Mononuclear cell (primary cell): ENCODE measurements at regions not wholly inside any gene's neighbourhood (a gene's known extent, or its start where the extent isn't known, plus 50 kb on each side); places are given as distances from the start of the nearest gene placed in this dataset.

Experiments used
- H3K27me3 ChIP-seq: 2 replicates; pipeline ENCODE4 v1.6.0; 2011; ENCODE audit warnings: low read length, control low read depth; ENCODE audit not compliant: insufficient read depth
- H3K4me1 ChIP-seq: 2 replicates; pipeline ENCODE4 v1.5.1; 2011; ENCODE audit warnings: mild to moderate bottlenecking, low read length, control low read depth; ENCODE audit not compliant: insufficient read depth
- H3K4me3 ChIP-seq: 2 replicates; pipeline ENCODE4 v1.5.1; 2011; ENCODE audit warnings: mild to moderate bottlenecking, low read length, moderate library complexity
- H3K9me3 ChIP-seq: 2 replicates; pipeline ENCODE4 v1.5.1; 2011; ENCODE audit warnings: low read depth, mild to moderate bottlenecking, control low read depth, low read length

DNA sequence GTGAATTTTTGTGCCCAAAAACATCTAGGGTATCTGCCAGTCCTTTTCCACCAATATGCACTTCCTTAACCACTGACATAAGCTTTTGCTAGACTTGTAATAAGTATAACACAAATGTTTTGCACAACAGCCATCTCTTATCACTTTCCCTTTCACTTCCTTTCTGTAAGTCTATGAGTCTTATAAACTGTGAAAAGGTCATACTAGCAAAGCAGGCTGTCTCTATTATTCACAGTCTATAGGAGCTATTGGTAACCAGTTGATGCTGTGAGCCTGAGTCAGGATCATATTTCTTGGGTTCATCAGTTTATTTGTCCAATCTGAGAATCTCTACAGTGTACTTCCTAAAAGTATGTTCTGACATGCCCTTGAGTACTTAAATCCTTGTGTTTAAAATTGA lies 172.6 kb downstream of the CHRM3 start:
- Histone ChIP-seq H3K27me3 (no peaks in the 10 kb centered on the region), H3K4me3 (no peak overlapping the region), H3K9me3 (no peaks in the 10 kb centered on the region), H3K4me1 (no peaks in the 10 kb centered on the region)

DNA sequence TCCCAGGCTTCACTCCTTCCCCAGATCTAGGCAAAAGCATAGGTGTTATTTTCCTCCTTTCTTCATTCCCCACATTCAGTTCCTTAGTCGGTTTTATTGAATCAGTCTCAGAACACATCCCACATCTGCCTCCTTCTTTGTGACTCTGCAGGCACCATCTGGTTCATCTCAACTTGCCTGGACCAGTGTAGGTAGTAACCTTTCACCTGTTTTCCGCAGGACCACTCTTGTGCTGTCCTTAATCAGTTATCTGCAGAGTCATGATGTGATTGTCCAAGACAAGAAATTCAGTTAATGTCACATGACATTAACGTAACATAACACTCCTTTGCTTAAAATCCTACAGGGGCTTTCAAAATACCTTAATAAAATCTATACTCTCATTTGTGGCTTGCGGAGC lies 174.6 kb downstream of the CHRM3 start:
- Histone ChIP-seq H3K4me3 (no peak overlapping the region), H3K4me1 (no peaks in the 10 kb centered on the region), H3K9me3 (no peaks in the 10 kb centered on the region), H3K27me3 (no peaks in the 10 kb centered on the region)

DNA sequence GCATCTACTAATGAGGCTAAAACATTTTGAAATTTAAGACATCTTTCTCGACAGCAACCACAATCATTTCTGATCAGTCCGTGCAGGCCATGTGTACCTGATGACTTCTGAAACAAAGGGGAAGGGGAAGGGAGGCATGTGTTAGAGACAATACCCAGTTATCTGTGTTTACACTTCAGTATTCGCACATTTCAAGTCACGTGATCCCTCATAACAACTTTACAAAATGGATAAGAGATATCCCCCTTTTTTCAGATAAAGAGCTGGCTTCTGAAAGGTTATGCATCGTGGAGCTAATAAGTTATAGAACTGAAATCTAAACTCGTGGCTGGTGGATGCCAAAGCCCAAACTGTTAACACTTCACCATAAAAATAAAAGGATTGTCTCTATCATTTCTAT lies 175.7 kb downstream of the CHRM3 start:
- Histone ChIP-seq H3K27me3 (no peaks in the 10 kb centered on the region), H3K4me3 (no peak overlapping the region), H3K4me1 (no peaks in the 10 kb centered on the region), H3K9me3 (no peaks in the 10 kb centered on the region)

DNA sequence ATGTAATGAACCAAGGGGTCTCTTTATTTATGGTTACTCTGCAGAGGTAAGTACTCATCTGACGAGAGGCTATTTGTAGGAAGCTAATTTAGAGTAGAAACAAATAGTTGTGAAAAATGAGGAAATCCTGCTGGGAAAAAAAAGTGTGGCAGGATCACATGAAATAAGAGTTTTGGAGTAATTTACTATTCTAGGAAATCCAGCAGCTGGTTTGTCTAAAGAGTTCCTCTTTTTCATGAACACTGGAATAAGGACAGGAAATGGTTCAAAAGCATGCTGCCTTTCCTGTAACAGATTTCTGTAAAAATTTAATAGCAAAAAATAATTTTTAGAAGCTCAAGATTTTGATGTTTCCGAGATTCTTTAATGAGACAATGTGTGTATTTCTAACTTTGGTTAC lies 177.3 kb downstream of the CHRM3 start:
- H3K4me1 ChIP-seq = no peaks in the 10 kb centered on the region
- no peak overlapping the region for H3K4me3 ChIP-seq
- H3K9me3 ChIP-seq = no peaks in the 10 kb centered on the region
- H3K27me3 ChIP-seq = no peaks in the 10 kb centered on the region

DNA sequence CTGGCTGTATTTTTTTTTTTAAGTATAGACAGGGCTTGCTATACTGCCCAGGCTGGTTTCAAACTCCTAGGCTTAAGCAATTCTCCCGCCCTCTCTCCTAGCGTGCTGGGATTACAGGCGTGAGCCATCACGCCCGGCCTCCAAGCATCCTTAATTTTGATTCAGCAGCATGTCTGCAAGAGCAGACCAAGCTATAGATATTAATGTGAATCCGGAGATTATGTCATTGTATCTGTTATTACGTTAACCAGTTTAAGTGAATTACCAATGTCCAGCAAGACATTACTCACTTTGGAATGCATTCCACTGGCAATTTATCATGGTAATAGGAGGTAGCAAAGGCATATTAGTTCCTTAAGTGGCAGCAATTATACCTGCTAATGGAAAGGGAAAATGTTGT lies 179.7 kb downstream of the CHRM3 start:
- H3K4me1 ChIP-seq = no peaks in the 10 kb centered on the region
- no peaks in the 10 kb centered on the region for H3K9me3 ChIP-seq
- H3K4me3 ChIP-seq = no peak overlapping the region
- H3K27me3 ChIP-seq = no peaks in the 10 kb centered on the region

DNA sequence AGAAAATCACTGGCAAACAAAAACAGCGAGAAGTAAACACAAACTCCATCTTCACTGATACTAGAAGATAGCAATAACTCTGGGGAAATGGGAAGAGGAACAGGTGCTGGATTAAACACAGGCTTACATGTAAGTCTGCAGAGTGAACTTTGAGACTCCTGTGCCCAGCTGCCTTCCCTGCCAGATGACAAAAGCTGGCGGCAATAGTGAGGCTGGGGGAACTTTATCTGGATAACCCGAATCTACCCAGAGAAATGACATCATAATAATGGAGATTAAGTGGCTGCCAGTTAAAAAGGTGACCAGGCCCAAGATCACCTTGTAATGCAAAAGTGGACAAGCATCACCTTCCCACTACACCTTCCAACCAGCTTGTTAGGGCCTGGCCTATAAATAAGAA lies 184.5 kb downstream of the CHRM3 start:
- Histone ChIP-seq H3K9me3 (no peaks in the 10 kb centered on the region), H3K27me3 (no peaks in the 10 kb centered on the region), H3K4me3 (no peak overlapping the region), H3K4me1 (no peaks in the 10 kb centered on the region)

DNA sequence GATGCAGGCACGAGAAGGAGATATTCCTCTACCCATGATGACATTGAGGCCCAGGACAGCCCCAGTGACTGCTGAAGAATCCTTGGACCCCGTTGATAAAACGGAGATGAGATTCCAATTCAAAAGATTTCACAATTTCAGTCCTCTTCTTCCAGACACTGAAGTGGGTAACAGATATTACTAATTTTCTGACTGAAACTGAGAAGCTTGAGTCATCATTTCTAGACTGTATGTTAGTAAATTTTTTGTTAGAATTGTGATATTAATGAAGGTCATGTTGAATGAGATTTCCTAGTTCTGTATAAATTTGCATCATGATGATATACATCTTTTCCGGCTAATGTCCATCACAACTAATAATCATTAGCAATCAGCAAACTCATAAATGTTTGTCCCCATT lies 185.8 kb downstream of the CHRM3 start:
- Histone ChIP-seq H3K27me3 (no peaks in the 10 kb centered on the region), H3K9me3 (no peaks in the 10 kb centered on the region), H3K4me3 (no peak overlapping the region), H3K4me1 (no peaks in the 10 kb centered on the region)

DNA sequence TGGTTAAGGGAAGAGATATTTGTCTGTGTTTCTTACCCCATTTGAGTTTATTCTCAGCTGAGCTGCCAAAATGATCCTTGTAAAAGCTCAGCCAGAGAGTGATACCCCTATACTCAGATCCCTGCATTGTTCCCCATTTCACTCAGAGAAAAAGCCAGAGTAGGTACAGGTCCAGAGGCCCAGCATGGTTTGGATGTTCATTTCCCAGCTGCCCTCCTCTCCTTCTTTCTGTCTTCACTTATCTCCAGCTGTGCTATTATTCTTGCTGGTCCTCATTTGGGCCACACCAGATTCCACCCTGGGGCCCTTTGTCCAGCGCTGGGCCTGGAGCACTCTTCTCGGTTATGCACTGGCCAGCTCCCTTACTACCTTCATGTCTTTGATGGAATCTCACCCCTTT lies 187.7 kb downstream of the CHRM3 start:
- Histone ChIP-seq H3K4me1 (no peaks in the 10 kb centered on the region), H3K9me3 (no peaks in the 10 kb centered on the region), H3K27me3 (no peaks in the 10 kb centered on the region), H3K4me3 (no peak overlapping the region)

DNA sequence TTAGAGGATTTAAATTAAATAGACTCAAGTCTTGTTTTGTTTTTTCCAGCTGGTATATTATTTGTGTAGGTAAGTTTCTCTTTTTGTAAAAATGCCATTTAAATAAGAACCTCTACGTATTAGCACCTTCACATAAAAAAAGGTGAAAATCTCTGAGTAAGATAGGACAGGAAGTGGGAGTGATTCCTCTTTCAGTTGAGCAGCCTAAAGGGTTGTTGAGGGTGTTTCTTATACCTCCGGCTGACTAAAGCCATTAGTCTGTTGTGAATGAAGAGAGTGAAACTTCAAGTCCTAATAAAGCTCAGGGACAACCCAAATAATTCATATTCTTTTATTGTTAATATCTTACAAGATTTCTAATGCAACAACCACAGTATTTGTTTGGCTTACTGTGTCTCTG lies 188.7 kb downstream of the CHRM3 start:
- H3K4me1 ChIP-seq = no peaks in the 10 kb centered on the region
- H3K9me3 ChIP-seq = no peaks in the 10 kb centered on the region
- H3K27me3 ChIP-seq = no peaks in the 10 kb centered on the region
- H3K4me3 ChIP-seq = no peak overlapping the region

DNA sequence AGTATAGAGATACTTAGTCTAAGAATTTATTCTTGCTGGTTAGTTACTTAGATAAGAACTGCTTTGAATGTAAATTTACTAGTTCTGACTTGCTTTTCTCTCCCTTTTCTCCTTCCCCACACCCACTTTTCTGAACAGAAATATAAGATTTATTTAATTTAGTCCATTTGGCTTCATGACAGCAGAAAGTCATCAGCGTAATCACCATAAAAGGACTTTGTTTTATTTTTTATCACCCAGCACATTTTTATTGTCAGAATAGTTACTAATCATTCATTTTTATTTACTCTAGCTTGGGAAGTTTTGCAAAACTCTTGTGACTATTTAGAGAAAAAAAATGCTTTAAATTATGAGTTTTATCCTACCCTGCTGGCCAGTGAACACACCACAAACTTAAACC lies 197.2 kb downstream of the CHRM3 start:
- Histone ChIP-seq H3K4me3 (no peak overlapping the region), H3K27me3 (no peaks in the 10 kb centered on the region), H3K9me3 (no peaks in the 10 kb centered on the region), H3K4me1 (no peaks in the 10 kb centered on the region)

DNA sequence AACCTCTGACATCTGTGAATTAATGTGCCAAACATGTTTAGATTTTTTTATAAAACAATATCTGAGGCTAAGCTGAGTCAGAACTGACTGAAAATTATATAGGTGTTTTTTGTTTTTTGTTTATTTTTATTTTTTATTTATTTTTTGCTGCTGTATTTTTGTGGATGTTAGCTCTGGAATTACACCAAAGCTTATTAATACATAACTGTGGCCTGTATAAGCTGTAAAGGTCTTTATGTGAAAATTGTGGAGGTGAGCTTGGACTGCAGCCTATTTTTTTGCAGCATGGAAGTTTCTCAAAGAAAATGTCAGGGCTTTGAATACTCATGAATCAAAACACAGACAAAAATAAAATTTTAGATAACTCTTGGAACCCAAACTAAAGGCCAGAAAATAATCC lies 199.8 kb downstream of the CHRM3 start:
- Histone ChIP-seq H3K27me3 (no peaks in the 10 kb centered on the region), H3K4me3 (no peak overlapping the region)

DNA sequence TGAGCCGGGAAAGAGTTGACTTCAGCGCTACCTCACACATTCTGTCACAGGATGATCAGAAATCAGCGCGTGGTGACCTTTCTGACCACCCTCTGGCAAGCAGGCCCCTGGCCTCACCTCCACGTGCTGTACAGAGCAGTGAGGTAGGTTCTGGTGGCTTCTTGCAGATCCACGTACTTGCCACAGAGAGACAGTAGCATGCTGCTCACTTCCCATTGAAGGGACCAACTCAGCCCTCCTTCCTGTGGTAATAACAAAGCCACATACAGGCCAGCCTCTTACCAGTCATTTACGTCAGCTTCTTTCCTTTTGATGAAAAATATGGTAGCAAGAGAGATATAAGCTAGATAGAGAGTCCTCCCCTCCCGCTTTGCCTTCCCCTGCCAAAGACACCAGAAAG lies 200.7 kb downstream of the CHRM3 start:
- H3K4me1 ChIP-seq = no peaks in the 10 kb centered on the region
- H3K27me3 ChIP-seq = no peaks in the 10 kb centered on the region
- no peak overlapping the region for H3K4me3 ChIP-seq
- no peaks in the 10 kb centered on the region for H3K9me3 ChIP-seq

More for the DNA sequence above, 199.8 kb downstream of the CHRM3 start:
- H3K4me1 ChIP-seq = no peaks in the 10 kb centered on the region
- no peaks in the 10 kb centered on the region for H3K9me3 ChIP-seq

DNA sequence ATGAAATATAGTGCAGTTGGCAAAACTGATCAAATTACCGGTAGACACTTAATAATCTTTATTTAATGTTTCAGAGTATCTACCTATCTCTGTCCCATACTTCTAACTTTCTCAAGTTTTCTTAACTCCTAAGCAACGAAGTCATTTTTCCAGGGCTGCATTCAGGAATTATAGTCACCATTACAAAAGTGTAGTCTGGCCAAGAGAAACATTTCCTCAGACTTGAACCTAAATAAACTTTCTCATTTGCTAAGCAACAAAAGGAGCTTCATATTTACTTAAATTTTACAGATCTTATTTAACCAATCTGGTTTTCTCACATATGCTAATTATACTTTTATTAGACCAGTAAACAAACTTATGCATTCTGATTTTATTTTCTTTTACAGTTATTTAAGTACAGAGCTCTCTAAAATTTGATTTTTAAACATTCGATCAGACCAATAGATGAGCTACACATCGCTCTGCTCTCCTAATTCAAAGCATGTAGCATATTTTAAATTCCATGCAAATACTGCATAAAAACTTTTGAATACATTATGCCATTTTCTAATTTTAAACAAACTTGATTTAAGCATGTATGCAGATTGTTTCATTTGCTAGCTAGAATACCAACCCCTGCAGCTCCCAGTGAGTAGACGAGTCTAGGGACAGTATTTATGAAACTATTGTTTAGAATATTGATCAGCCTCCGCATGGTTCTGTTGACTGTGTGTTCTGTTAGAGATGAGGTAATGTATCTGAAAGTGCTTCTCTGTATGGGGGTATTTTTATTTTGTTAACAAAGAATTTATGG lies 201.4 kb downstream of the CHRM3 start:
- no peaks in the 10 kb centered on the region for H3K4me1 ChIP-seq
- H3K4me3 ChIP-seq = no peak overlapping the region
- H3K9me3 ChIP-seq = no peaks in the 10 kb centered on the region
- no peaks in the 10 kb centered on the region for H3K27me3 ChIP-seq

DNA sequence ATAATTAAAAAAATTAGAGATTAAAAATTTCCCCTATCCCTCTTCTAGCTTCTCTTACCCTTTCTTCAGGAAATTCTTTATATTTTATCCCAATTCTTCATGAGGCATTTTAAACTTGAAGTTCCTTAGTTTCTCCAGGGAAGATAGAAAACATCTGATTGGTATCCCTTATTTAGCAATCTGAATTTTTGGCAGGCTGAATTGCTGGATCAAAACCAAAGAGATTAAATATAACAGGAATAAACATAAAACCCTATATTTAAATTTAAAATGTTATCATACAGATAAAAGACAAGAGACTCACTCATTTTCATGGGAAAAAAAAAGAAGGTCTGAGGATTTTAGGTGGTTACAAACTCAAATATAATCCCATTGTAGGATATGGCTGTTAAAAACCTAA lies 204.2 kb downstream of the CHRM3 start:
- H3K27me3 ChIP-seq = no peaks in the 10 kb centered on the region
- no peaks in the 10 kb centered on the region for H3K4me1 ChIP-seq
- no peak overlapping the region for H3K4me3 ChIP-seq
- no peaks in the 10 kb centered on the region for H3K9me3 ChIP-seq

DNA sequence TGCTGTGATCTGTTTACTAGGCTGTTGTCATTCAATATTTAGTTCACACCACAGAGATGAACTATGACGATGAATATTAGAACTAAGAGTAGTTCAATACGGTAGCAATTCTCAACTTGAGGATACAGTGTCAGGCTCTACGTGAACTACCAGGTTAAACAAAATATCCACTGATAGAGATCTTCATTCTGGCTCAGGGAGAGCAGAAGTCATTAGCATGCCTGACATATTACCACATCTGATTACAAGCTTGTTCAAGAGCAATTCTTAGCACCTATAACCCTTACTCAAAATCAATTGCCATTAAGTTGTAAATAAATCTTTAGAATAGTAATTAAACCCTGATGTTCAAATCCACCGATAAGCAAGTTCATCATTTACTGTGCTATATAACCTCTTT lies 207.2 kb downstream of the CHRM3 start:
- Histone ChIP-seq H3K9me3 (no peaks in the 10 kb centered on the region), H3K4me1 (no peaks in the 10 kb centered on the region), H3K27me3 (no peaks in the 10 kb centered on the region), H3K4me3 (no peak overlapping the region)

DNA sequence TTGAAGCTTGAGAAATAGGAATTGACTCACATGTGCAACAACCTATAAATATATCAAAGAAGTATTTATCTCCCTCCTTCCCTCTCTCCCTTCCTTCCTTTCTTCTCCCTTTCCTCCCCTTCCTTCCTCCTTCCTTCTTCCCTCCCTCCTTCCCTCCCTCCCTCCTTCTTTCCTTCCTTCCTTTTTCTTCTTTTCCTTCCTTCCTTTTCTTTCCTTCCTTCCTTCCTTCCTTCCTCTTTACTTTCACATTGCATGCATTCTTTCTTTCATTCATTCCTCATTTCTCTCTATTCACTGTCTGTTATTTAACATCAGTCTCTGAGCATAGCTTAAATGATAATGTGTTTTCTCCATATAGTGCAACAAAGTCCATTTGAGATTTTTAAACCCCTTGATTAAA lies 214.2 kb downstream of the CHRM3 start:
- Histone ChIP-seq H3K4me3 (no peak overlapping the region), H3K27me3 (no peaks in the 10 kb centered on the region), H3K9me3 (no peaks in the 10 kb centered on the region), H3K4me1 (no peaks in the 10 kb centered on the region)
